Left lobe of liver (tissue), 2 donors: ENCODE measurements at regions not wholly inside any gene's neighbourhood (a gene's known extent, or its start where the extent isn't known, plus 50 kb on each side); places are given as distances from the start of the nearest gene placed in this dataset.
"Not testable (repeated sequence)": the region's sequence is repeated elsewhere in the genome, so short reads cannot be mapped to it uniquely, and the experiment has no call there.

ENCODE experiments used
- ATAC-seq: fragments of 200-7000 bp; cut with Tn5 transposase; one replicate; pipeline ENCODE4 v1.9.1; 2020; ENCODE audit warnings: mild to moderate bottlenecking, moderate library complexity
- DNase-seq: peaks from one replicate; pipeline ENCODE4 v3.0.0-alpha.2; 2020; ENCODE audit warnings: low spot score
- donor health status: DM: no; HTN: no; CAD: no; lungs with moderate emphysema.
- donor health status: DM: no; HTN: yes; CAD: no.

DNA sequence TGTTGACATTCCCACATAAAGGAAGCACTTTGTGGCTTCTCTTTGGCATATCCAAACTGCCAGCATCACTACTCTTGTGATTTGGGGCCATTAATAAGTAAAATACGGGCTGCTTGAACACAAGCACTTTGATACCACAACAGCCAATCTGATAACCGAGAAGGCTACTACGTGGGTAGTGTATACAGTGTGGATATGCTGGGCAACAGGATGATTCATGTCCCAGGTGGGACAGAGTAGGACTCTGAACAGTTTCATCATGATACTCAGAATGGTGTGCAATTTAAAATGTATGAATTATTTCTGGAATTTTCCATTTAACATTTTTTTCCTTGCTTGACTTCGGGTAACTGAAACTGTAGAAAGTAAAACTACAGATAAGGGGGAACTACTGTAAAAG, 225.0 kb upstream of the DDHD1 start:
- ATAC-seq (no peak), DNase-seq (no peak)

GRCh38 chr14:53376064-53376463, 222.9 kb upstream of the DDHD1 start:
- ATAC-seq (no peak), DNase-seq (no peak)

GRCh38 chr14:53375599-53375998, 222.5 kb upstream of the DDHD1 start:
- ATAC-seq: no peak
- DNase-seq: no peak

DNA sequence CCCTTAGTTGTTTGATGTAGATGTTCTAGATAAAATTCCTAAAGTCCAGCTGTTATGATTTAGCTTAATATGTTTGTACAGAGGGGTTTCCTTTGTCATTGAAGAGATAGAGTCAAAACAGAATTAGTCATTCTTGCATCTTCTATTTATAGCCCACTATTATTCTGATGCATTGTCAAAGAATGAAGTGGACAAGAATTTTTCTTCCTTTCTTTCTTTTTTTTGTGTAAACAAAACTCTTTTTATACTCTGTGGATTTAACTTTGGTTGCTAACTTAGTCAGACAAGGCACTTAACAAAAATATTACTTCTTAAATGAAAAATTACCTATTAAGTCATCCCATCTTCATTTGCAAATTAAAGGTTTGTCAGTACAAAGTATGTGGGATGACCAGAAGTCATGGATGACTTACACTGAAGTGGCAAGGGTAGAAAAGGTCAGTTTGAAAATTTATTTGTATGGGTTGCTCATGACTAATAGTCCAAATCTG, 215.6 kb upstream of the DDHD1 start:
- DNase-seq (no peak), ATAC-seq (no peak)

GRCh38 chr14:53368066-53368465, 214.9 kb upstream of the DDHD1 start:
- DNase-seq: no peak
- ATAC-seq: no peak

DNA sequence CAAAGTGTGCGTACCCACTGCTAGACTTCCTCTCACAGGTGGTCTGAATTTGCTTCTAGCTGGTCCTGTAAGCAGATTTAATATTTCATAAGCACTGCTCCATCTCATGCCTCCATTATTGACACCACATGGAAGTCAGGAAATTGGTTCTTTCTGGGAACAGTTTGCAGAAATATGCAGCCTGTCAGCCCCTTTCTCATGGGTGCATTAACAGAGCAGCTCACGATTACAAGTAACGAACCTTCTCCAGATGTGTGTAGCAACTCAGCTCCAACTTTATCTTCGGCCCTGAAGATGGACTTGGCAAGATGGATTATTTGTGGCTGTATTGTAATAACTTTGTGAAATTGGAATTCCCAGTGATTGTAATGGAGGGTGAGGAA, 214.5 kb upstream of the DDHD1 start:
- ATAC-seq (no peak), DNase-seq (no peak)

GRCh38 chr14:53365486-53366130, 212.5 kb upstream of the DDHD1 start:
- ATAC-seq (no peak), DNase-seq (no peak)

DNA sequence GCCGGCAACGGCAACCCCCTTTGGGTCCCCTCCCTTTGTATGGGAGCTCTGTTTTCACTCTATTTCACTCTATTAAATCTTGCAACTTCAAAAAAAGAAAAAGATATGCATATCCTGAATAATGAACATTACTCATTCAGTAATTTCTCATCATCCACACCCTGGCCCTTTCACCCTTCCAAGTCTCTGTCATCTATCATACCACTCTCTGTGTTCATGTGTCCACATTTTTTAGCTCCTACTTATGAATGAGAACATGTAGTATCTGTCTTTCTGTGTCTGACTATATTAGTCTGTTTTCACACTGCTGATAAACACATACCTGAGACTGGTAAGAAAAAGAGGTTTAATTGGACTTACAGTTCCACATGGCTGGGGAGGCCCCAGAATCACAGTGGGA, 209.8 kb upstream of the DDHD1 start:
- ATAC-seq, DNase-seq: not testable (repeated sequence)

- DNase-seq (no peak), ATAC-seq (no peak)
Measured at GRCh38 chr14:53360829-53361228, 207.7 kb upstream of the DDHD1 start.

GRCh38 chr14:53358166-53358565, 205.0 kb upstream of the DDHD1 start:
- no peak for DNase-seq
- ATAC-seq: no peak

GRCh38 chr14:53356361-53357150, 203.4 kb upstream of the DDHD1 start:
- ATAC-seq: no peak
- DNase-seq: no peak

- no peak for ATAC-seq
- DNase-seq: no peak
Measured at GRCh38 chr14:53355581-53356112, 202.5 kb upstream of the DDHD1 start.

DNA sequence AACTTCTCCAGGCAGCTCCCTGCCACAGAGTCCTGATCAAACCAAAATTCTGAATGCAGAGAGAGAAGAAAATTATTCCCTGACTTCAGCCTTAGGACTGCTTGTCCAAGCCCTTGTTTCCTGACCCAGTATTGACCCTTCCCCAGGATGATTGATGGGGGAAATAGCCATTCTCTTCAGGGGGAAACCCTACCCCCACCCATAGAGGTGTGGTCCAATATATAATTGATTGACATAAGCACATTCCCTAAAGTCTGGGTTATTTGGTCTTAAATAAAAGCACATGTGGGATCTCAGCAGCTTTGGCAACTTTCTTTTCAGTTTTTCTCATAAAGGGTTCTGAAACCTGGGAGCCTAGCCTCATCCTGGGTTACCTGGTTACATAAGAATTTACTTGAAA, 201.2 kb upstream of the DDHD1 start:
- DNase-seq: no peak
- no peak for ATAC-seq

- ATAC-seq (no peak), DNase-seq (no peak)
Measured at GRCh38 chr14:53350866-53351265, 197.7 kb upstream of the DDHD1 start.

DNA sequence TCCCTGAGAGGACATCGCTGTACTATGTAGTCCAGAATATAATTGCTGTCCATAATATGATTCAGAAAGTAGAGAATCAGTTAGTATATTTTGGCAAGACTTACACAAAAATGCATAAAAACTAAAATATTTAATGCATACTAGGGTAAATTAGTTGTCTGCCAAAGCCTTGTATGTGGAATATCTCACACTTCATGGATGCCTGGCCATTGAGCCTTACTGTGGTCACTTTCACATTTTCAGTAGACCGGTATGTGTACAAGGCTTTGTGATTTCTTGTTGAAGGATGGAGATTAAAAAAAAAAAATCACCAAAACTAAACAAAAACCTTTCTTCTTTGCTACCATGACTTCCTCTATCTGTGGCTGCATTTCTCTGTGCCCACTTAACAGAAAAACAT, 197.3 kb upstream of the DDHD1 start:
- ATAC-seq (no peak), DNase-seq (no peak)

GRCh38 chr14:53346988-53347387, 193.9 kb upstream of the DDHD1 start:
- DNase-seq (no peak), ATAC-seq (no peak)

GRCh38 chr14:53341324-53341723, 188.2 kb upstream of the DDHD1 start:
- ATAC-seq (no peak), DNase-seq (no peak)

GRCh38 chr14:53338192-53338591, 185.1 kb upstream of the DDHD1 start:
- no peak for ATAC-seq
- no peak for DNase-seq

GRCh38 chr14:53336729-53337128, 183.6 kb upstream of the DDHD1 start:
- DNase-seq: no peak
- no peak for ATAC-seq

- DNase-seq (no peak), ATAC-seq (no peak)
Measured at GRCh38 chr14:53333809-53334208, 180.7 kb upstream of the DDHD1 start.

GRCh38 chr14:53331921-53332320, 178.8 kb upstream of the DDHD1 start:
- ATAC-seq (no peak), DNase-seq (no peak)

- ATAC-seq (no peak), DNase-seq (no peak)
Measured at GRCh38 chr14:53331247-53331646, 178.1 kb upstream of the DDHD1 start.
